RPMI7951 (cell line): ENCODE measurements at regions not wholly inside any gene's neighbourhood (a gene's known extent, or its start where the extent isn't known, plus 50 kb on each side); places are given as distances from the start of the nearest gene placed in this dataset.

Experiments used
- DNase-seq: peaks from one replicate; pipeline ENCODE4 v3.0.0-alpha.2; 2012; ENCODE audit warnings: low read depth

DNA sequence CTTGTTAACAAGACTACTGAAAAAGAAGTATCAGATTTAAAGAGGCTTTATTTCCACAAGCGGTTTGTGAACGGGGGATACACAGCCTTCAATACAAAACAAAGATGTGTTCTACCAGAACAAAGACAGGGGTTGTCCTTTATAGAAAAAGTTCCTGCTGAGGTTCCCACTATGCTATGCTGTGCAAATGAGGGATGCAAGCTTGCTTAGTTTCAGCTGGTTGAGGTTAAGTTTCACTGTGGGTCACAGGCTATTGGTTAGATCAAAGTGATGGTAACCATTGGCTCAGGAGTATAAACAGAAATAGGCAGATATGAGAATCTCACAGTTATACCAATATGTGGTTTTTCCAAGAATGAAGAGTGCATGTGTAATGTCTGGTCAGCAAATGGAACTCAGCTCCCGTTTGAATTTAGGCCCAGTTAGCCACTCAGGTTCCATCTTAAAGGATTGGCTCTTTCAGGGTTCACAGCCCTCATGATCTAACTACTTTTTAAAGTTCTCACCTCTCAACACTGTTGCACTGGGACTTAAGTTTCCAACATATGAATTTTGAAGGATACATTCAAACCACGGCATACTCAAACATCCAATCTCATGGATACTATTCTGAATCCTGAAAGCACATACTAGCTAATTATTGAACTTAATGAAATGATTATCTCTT lies 215.4 kb upstream of the DCN start:
- DNase-seq, result no peak

DNA sequence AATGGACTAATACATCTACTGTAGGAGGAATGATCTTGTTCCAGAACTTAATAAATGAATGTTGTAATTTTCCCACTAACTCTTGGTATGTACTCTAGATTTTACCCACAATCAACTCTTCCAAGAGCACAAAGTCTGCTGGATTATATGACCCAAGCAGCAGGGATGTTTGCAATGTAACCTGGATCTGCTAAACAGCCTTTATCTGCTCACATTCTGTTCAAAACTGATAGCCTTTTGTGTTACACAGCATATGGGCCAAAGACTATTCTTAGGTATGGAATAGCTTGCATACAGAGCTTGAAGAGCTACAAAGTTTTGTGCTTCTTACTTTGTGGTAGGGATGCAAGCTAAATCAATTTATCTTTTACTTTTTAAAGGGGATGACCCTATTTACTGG lies 213.7 kb upstream of the DCN start:
- DNase-seq, result no peak

DNA sequence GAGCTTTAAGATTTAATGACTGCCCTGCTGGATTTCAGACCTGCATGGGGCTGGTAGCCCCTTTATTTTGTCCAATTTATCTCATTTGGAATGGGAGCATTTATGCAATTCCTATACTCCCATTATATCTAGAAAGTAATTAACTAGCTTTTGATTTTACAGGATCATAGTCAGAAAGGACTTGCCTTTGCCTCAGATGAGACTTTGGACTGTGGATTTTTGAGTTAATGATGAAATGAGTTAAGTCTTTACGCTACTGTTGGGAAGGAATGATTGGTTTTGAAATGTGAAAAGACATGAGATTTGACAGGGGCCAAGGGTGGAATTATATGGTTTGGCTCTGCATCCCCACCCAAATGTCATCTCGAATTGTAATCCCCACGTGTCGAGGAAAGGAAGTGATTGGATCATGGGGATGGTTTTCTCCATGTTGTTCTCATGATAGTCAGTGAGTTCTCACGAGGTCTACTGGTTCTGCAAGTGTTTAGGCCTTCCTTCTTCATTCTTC lies 213.1 kb upstream of the DCN start:
- DNase-seq, result no peak

DNA sequence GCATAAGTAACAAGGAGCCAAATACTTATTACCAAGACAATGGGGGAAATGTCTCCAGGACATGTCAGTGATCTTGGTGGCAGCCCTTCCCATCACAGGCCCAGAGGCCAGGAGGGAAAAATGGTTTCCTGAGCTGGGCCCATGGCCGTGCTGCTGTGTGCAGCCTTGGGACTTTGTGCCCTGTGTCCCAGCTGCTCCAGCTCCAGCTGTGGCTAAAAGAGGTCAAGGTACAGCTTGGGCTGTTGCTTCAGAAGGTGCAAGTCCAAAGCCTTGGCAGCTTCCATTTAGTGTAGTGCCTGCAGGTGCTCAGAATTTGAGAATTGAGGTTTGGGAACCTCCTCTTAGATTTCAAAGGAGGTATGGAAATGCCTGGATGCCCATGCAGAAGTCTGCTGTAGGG lies 212.3 kb upstream of the DCN start:
- DNase-seq, result no peak

DNA sequence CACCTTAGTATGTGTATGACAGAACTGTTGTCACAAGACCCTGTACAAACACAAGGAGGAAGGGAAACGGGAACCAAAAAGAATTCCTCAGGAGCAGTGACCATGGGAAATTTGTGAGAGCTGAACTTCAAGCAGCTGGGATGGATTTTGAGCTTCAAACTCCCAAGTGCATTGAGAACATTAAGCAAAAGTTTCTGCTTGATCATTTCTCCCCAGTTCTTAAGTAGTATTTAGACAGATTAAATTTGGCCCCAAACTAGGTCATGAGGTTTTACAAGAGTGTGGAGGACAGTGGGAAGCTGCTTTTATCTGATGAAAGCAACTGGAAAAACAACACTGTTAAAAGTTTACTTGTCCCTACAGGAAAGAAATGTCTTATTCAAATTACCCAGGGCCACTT lies 206.0 kb upstream of the DCN start:
- no peak for DNase-seq

DNA sequence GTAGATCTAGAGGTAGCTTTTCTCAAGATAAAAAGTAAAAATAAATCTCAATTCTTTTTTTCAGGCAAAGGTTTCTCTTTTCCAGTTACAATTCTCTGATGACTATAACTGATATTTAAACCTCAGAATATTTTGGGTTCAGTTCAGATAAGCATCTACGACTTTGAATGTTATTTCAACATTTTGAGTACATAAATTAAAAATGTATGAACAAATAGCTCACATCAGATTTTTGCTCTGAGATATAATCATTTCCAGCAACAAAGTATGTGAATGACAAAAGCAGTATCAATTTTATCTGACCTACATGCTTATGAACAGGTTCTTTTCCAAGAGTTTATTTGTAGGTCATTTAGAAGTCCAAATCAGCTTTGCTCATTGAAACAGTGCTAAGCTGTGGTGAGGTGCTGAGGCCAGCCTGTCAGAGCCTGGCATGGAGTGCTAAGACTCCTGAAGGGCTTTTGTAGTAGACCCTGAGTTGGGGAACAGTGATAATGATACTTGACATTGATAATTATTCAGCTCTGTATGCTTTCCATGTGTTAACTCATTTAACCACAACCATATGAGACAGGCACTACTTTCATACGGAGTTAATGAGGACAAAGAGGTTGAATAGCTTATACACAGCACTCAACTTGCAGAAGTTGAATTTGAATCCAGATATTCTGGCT lies 205.0 kb upstream of the DCN start:
- no peak for DNase-seq

DNA sequence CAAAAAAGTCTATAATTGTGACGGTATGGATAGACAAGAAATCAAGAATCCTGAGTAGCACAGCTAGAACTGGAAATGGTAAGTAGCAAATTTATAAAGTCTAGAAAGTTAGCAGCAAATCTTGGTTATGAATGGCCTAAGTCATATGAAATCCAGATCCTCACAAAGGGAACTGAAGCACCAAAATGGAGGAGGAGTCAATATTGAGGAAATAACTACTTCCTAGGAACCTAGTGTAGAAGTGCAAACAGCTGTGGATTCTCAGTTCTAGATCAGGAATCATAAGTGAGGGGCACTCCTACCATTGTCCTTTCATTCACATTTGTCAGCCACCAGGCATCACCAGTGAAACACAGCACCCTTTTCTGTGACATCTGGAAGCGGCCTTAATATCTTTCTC lies 202.2 kb upstream of the DCN start:
- no peak for DNase-seq

DNA sequence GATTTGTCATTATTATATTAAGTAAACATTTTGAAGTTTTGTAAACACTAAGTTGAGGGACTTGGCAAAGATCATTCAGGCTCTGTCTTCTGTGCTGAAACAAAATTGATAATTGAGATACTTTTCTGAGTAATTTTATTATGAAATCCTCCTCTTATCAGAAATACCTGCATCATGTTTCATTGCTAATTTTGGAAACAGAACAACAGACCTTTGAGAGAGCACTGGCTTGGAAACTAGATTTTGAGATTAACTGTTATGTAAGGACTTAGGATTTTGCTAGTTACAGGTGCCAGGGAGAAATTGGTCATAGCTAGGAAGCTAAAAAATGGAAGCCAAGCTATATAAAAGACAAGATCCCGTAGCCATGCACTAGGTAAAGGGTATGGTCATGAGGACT lies 201.7 kb upstream of the DCN start:
- DNase-seq, result no peak

DNA sequence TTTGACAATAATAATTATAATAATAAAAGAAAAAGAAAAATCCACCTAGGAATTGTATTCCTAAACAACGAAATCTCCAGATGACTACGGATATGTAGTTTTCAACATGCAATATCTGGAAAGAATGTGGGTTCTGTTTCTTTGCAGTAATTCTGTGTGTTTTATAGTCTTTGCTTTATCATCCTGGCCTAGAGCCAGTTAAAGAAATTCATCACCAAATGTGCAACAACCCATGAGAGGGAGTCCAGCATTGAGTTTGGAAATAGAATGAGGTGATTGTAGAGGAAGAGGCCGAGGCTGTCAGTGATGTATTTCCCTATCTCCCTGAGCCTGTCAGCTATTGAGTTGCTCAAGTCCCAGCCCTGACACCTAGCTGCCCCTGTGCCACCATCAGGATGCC lies 200.5 kb upstream of the DCN start:
- no peak for DNase-seq

DNA sequence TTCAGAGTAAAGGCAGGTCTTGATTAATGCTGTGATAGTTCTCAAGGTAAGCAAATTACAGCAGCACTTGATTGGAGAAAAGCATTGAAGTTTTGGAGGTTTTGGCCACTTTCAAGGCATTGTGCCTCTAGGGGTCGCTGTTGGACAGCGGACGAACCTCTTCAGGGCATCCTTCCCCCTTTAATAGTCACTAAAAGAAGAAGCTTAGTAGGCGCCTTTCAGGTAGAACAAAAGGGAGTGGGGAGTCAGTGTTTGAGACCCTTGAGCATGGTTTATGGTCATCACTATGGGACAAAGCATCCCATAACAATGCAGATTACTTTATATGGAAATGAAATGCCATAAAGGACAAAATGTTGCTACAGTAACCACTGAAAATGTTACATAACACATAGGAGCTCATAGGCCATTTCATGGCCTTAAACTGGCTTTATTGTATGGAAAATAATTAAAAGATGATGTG lies 199.5 kb upstream of the DCN start:
- DNase-seq, result peak; percentile 64

DNA sequence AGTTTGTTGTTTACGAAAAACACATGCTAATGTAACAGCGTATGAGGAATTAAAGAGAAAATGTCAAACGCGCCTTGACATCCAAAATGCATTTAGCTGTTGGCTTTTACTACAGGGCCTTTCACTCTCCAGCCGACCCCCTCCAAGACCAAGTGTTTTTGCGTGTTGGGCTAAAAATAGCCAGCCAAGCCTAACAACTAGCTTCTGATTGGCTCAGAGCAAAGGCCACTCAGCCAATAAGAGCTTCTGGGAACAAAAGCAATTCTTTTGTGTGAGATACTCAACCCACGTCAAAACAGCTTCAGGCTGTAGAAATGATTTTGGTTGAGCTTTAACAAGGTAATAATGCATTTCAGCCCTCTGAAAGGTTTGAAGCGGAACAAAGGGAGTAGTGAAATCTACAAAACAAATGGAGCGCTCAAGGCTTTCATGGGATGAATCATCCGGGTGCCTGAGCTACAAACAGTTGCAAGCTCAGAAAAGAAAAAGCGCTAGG lies 198.7 kb upstream of the DCN start:
- DNase-seq, result peak; percentile 80

DNA sequence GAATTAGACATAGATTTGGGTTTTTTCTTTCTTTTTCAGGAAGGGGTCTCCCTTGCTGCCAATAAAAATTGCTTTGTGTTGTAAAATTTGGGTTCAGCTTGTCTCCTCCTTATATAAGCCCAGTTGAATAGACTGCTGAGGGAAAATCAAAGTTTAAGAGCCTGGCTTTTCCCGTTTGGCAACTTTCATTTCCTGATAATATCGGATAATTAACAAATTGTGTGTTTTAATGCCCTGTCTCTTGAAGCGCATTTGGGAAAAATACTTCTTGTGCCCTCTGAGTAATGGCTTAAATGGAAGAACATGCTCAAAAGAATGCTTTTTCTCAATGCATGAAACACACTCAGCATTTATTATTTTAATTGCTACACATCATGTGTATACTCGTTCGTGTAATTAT lies 198.0 kb upstream of the DCN start:
- DNase-seq, result no peak

DNA sequence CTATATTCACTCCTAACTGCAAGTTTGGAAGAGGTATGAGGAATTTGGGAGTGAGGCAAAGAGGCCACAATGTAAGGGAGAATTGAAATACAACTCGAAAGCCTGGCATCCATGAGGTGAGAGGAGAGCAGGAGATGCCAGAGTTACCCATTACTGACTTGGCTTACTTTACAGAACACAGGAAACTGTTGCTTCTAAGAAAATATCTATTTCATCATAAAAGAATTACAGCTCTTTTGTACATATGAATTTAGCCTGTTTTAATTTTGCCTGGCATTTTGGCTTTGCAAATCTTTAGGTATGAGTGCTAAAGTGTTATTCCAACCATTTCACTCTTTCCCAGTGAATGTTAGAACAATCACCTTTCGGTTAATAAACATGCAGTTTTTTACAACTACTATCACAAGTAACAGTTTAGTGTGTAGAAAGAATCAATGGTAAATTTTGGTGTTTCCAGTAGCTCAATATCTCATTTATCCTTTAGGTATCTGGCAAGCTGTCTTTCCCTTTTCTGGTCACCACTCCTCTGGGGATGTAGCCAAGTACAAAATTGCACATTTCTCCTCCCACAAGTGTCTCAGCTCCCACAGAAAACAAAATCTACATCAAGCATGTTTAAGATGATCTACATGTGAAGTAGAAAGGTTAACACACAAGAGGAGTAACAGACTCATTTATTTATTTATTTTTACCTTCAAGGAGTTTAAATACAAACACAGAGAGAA lies 196.6 kb upstream of the DCN start:
- DNase-seq, result no peak

DNA sequence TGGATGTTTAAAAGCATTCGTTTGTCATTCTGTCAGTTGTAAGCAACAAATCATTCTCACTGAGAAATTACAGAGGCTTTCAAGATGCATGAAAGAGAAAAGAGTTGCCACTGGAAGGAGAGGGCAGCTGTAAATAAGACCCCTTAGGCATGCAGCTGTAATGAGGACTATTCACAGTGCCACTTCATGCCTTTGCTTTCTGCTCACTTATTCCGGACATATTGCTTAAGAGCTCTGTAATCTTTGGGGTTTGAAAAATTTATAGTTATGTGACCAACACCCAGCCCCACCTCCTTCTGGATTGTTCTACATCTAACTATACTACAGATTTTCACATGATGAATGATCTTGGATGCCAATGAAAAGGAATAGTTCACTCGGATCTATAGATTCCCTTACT lies 194.8 kb upstream of the DCN start:
- no peak for DNase-seq

DNA sequence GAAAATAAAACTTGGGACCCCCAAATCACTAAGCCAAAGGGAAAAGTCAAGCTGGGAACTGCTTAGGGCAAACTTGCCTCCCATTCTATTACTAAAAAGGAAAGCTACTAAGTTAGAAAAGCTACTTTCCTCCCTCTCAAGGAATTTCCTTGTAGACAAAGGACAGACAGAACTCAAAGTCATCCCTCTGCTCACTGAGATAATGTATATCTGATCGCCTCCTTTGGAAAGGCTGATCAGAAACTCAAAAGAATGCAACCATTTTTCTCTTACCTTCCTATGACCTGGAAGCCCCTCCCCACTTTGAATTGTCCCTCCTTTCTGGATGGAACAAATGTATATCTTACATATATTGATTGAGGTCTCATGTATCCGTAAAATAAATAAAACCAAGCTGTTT lies 190.5 kb upstream of the DCN start:
- DNase-seq, result no peak

DNA sequence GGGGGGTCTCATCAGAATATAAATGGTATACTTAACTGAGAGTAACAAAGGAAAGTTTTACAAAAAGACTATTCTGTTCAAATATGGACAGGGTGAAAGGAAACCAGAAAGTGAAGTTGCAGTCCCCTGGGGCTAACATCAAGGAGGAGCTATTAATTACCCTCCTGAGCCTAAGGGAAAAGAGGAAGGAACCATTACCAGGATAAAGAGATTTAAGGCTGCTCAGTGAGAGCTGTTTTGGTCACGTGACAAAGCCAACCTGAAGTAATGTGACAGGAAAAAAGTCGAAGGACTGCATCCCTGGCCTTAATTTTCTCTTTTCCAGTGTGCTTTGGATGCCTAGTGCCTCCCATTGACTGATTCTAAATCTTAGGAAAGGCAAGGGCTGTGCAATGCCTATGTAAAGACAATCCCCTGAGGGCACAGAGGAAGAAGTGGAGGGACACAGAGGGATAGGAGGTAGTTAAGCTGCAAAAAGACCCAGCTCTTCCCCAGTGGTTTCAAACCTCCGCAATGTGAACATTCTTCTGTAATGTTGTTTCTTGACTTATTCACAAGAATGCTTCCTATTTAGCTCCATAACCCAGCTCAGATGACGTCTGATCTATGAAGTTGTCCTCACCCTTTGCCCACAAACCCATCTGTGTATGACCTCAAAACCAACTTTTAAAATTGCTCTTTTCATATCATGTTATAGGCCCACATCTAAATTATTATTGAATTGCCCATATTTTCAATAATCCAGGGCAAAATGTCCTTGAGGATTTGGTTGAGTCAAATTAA lies 187.7 kb upstream of the DCN start:
- DNase-seq, result no peak

DNA sequence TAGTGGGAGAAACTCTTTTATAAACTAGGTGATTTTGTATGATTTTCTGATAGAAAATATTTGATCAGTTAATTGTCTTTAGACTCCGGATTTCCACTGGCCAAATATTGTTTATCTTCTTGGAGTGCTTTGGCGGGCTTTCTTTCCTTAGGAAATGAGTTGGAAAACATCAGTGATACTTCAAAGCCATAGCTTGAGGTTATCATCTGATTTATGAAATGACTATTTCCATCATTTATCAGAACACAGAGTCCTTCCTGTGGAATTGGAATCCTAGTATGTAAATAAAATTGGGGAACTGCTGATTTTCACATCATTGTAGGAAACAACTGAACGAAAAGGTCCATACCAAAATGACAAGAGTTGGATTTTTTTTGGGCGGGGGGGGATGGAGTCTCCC lies 186.0 kb upstream of the DCN start:
- DNase-seq, result no peak

DNA sequence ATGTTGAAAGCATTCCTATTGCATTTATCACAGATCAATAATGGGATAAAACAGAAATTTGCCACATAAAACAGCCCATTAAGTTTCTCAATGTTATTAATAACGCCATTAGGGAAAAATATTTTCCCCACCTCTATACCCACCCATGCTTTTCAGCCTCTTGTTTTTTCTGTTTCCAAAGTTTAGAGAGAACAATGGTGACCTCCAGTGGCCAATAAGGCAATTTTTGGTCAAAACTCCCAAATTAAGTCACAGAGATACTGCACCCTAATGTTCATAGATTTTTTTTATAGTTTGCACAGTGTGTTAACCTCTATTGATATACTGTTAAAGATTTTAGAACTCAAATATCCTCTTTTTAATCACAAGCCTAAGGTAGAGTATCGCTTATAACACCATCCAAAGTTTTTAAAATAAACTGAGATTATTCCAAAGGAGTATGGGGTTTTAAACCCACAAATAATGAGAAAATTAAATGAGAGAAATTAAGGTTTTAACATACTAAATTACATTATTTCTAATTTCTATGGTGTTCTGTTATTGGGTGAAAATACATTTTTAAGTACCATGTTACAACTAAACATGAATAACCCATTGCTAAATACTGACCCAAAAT lies 184.7 kb upstream of the DCN start:
- peak; percentile 10 for DNase-seq

DNA sequence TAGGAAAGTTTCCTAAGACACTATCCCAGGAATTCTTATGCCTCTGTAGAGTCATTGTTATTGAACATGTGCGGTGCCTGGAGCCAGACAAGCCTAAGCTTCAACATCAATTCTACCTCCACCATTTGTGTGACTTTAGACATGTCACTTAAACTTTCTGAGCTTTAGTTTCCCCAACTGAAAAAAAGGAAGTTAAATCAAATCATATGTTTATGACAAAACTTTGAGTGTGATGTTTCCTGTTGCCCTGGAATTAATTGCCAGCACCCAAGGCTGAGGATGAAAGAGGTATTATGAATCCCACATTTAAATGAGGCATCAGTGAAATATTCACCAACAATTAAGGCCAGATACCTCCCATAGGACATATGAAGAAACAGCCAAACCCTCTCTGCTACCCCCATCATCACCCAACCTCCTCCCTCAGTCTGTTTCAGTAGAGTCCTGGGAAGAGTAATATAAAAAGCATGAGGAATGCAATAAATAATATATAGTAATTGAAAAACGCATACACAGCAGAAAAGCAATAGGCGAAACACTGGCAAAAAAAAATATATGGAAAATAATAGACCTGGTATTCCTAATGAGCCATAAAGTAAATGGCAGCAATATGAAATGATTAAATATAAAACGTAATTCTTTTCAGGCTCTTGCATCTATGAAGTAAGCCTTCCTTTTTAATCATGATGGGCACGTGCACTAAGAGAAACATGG lies 182.0 kb upstream of the DCN start:
- DNase-seq, result no peak

DNA sequence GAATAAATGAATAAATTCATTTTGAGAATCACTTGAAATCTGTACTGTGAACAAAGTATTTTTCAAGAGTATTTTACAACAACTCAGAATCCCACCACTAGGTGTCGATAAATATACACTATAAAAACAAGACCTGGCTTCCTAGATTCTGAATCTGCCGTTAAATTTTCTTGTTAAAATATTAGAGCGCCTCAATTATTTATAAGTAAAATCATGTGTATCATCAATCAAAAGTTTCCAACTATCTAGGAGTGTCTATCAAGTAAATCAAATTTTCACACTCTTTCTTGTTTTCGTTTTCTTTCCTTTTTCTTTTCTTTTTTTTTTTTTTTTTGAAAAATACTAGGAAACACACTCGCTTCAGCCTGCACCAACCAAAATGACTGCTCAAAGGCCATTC lies 179.2 kb upstream of the DCN start:
- DNase-seq, result peak; percentile 37

DNA sequence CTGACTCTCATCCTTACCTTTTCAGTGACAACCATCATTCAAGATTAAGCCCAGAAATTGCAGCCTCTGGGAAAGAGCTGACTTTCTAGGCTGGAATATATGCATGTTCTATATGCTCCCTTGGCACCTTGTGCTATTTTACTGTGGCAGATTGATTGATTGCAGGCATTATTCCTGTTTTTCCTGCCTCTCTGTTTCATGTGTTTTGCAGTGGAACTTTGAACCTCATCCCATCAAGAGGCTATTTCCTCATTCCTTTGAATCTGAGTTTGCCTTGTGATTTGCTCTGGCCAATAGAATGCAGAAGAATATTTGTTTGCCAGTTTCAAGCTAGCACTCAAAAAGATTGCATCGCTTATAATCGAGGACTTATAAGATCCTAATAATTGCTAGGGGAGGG lies 174.8 kb upstream of the DCN start:
- DNase-seq, result no peak
